ENCODE measurements at regions not wholly inside any gene's neighbourhood (a gene's known extent, or its start where the extent isn't known, plus 50 kb on each side); places are given as distances from the start of the nearest gene placed in this dataset.

- Histone ChIP-seq H3K4me3 (replicated peaks in 1 of 3; ENCODE audit: insufficient read depth in 1 of 3, low read depth in 2 of 3, low read length in 3 of 3) (no peak overlapping the region), H2AFZ (ENCODE audit: low read length) (no peak overlapping the region), H3K27me3 (ENCODE audit: control insufficient read depth in 1 of 2, insufficient read depth in 2 of 2, low read length in 2 of 2) (no peaks in the 10 kb centered on the region), H3K36me3 (replicated peaks in 1 of 2; ENCODE audit: control insufficient read depth in 1 of 2, insufficient read depth in 2 of 2, low read length in 2 of 2) (no peaks in the 10 kb centered on the region), H3K9ac (ENCODE audit: insufficient read depth, low read depth, low read length) (no peak overlapping the region), H3K4me2 (ENCODE audit: low read depth, low read length) (no peak overlapping the region), H3K4me1 (ENCODE audit: insufficient read depth, low read length) (no peaks in the 10 kb centered on the region), H3K9me3 (ENCODE audit: low read length) (no peaks in the 10 kb centered on the region), H3K79me2 (ENCODE audit: insufficient read depth, low read length) (no peaks in the 10 kb centered on the region), H4K20me1 (ENCODE audit: insufficient read depth, low read length) (no peaks in the 10 kb centered on the region), H3K27ac (ENCODE audit: extremely low read length, insufficient read depth, low read length) (no peak overlapping the region)
- WGBS (ENCODE audit: low lambda C conversion rate) = 0% methylated on average over 1 of the region's 1 CpG
- BruUV-seq (replicated peaks) = no TSS peak
- POLR2A ChIA-PET = no interaction called here
- CTCF ChIA-PET (ENCODE audit: low intra/inter-chr PET ratio, low total read pairs) = no interaction called here
- TF ChIP-seq ZNF790 (CRISPR knock-in tag; IDR thresholded peaks at IDR 0.05; ENCODE audit: borderline replicate concordance) = no peak
- no peak for TF ChIP-seq SAFB2 (CRISPR knock-in tag; IDR thresholded peaks at IDR 0.05; ENCODE audit: borderline replicate concordance, low read depth)
- no peak for TF ChIP-seq DMAP1 (CRISPR knock-in tag; IDR thresholded peaks at IDR 0.05)
- DNase-seq (ENCODE audit: low spot score) (no peak), FAIRE-seq (no peak), ATAC-seq (no peak)
- in situ Hi-C loops (cut with HindIII; ENCODE audit: extremely low pct_ligation_motif_present, low pct_unique_long_range_greater_than_20kb) = no loop called here
- intact Hi-C loops (cut with micrococcal nuclease; ENCODE audit: unreplicated experiment) = no loop called here
These were observed 1321.3 kb downstream of the HACE1 start for GRCh38 chr6:103538381-103538780.

DNA sequence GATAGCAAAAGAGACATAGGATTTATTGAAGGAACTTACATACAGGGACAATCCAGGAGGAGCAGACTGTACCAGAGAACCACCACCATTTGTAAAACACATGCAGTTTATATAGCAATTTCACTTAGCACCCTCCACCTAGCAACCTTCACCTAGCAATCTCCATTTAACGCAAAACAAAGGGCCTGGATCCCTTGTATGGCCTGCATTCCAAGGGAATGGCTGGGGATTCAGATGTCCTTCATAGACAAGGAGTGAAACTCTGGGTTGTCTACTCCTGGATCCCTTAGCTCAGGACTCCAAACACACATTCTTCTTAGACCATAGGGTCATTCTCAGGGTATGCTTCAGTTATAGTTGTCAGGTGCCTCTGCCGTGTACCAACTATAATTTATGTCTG, 1324.9 kb downstream of the HACE1 start:
- Histone ChIP-seq H3K4me1 (ENCODE audit: insufficient read depth, low read length) (no peaks in the 10 kb centered on the region), H3K79me2 (ENCODE audit: insufficient read depth, low read length) (no peaks in the 10 kb centered on the region), H3K9me3 (ENCODE audit: low read length) (no peaks in the 10 kb centered on the region), H4K20me1 (ENCODE audit: insufficient read depth, low read length) (no peaks in the 10 kb centered on the region), H3K4me3 (replicated peaks in 1 of 3; ENCODE audit: insufficient read depth in 1 of 3, low read depth in 2 of 3, low read length in 3 of 3) (no peak overlapping the region), H3K36me3 (replicated peaks in 1 of 2; ENCODE audit: control insufficient read depth in 1 of 2, insufficient read depth in 2 of 2, low read length in 2 of 2) (no peaks in the 10 kb centered on the region), H3K27ac (ENCODE audit: extremely low read length, insufficient read depth, low read length) (no peak overlapping the region), H3K4me2 (ENCODE audit: low read depth, low read length) (no peak overlapping the region), H3K9ac (ENCODE audit: insufficient read depth, low read depth, low read length) (no peak overlapping the region), H3K27me3 (ENCODE audit: control insufficient read depth in 1 of 2, insufficient read depth in 2 of 2, low read length in 2 of 2) (no peaks in the 10 kb centered on the region), H2AFZ (ENCODE audit: low read length) (no peak overlapping the region)
- 9% methylated on average over 1 of the region's 2 CpGs for WGBS (ENCODE audit: low lambda C conversion rate)
- intact Hi-C loops (cut with micrococcal nuclease; ENCODE audit: unreplicated experiment) = no loop called here
- ATAC-seq (no peak), FAIRE-seq (no peak), DNase-seq (ENCODE audit: low spot score) (no peak)
- POLR2A ChIA-PET = no interaction called here
- CTCF ChIA-PET (ENCODE audit: low intra/inter-chr PET ratio, low total read pairs) = no interaction called here
- in situ Hi-C loops (cut with HindIII; ENCODE audit: extremely low pct_ligation_motif_present, low pct_unique_long_range_greater_than_20kb) = no loop called here
- no peak for TF ChIP-seq ZNF543 (CRISPR knock-in tag; IDR thresholded peaks at IDR 0.05)
- TF ChIP-seq ZNF777 (CRISPR knock-in tag; IDR thresholded peaks at IDR 0.05) = no peak
- no peak for TF ChIP-seq ZNF724P (CRISPR knock-in tag; IDR thresholded peaks at IDR 0.05; ENCODE audit: borderline replicate concordance)
- no TSS peak for BruUV-seq (replicated peaks)

All from HepG2 (cell line).